SK-N-SH treated with all-trans-retinoic acid at 6 μM for 48 hours (cell line): ENCODE measurements at regions not wholly inside any gene's neighbourhood (a gene's known extent, or its start where the extent isn't known, plus 50 kb on each side); places are given as distances from the start of the nearest gene placed in this dataset.

Experiments
- ATAC-seq: fragments of 200-7000 bp; cut with Tn5 transposase; 3 replicates; pipeline ENCODE4 v1.9.1; 2020; ENCODE audit warnings: mild to moderate bottlenecking, moderate library complexity
- ARNTL ChIP-seq: fragments of 450-650 bp; formaldehyde crosslinking; IDR thresholded peaks from 2 replicates; pipeline ENCODE4 v1.5.0; 2020; ENCODE audit warnings: low read depth, mild to moderate bottlenecking, moderate library complexity, borderline replicate concordance
- BACH2 ChIP-seq: fragments of 250-450 bp; sonication (Bioruptor Pico); IDR thresholded peaks from 2 replicates; pipeline ENCODE4 v1.9.0; 2021; ENCODE audit warnings: mild to moderate bottlenecking, borderline replicate concordance
- CREB5 ChIP-seq: fragments of 250-450 bp; sonication (Bioruptor Pico); IDR thresholded peaks from 2 replicates; pipeline ENCODE4 v1.5.1; 2020; ENCODE audit warnings: low read depth, mild to moderate bottlenecking, moderate library complexity
- CSDC2 ChIP-seq: fragments of 250-450 bp; sonication (Bioruptor Pico); IDR thresholded peaks from 2 replicates; pipeline ENCODE4 v1.5.0; 2020; ENCODE audit warnings: mild to moderate bottlenecking, moderate library complexity
- CSRNP3 ChIP-seq: fragments of 250-450 bp; sonication (Bioruptor Pico); IDR thresholded peaks from 2 replicates; pipeline ENCODE4 v1.5.1; 2021; ENCODE audit warnings: mild to moderate bottlenecking, moderate library complexity
- ESRRG ChIP-seq: fragments of 250-450 bp; sonication (Bioruptor Pico); IDR thresholded peaks from 2 replicates; pipeline ENCODE4 v1.6.1; 2021; ENCODE audit warnings: mild to moderate bottlenecking
- ISL1 ChIP-seq: fragments of 250-450 bp; sonication (Bioruptor Pico); IDR thresholded peaks from 2 replicates; pipeline ENCODE4 v2.1.2; 2022; ENCODE audit warnings: mild to moderate bottlenecking, moderate library complexity
- OSR1 ChIP-seq: fragments of 250-450 bp; sonication (Bioruptor Pico); IDR thresholded peaks from 2 replicates; pipeline ENCODE4 v1.8.0; 2022; ENCODE audit warnings: moderate library complexity, mild to moderate bottlenecking, inconsistent platforms
- POU6F1 ChIP-seq: fragments of 250-450 bp; sonication (Bioruptor Pico); IDR thresholded peaks from 2 replicates; pipeline ENCODE4 v1.8.0; 2021; ENCODE audit warnings: low read depth, mild to moderate bottlenecking, moderate library complexity, borderline replicate concordance
- PPARA ChIP-seq: fragments of 250-450 bp; sonication (Bioruptor Pico); IDR thresholded peaks from 2 replicates; pipeline ENCODE4 v1.5.0; 2020; ENCODE audit warnings: mild to moderate bottlenecking, borderline replicate concordance
- RARB ChIP-seq: fragments of 250-450 bp; sonication (Bioruptor Pico); IDR thresholded peaks from 2 replicates; pipeline ENCODE4 v1.8.0; 2021; ENCODE audit warnings: mild to moderate bottlenecking, moderate library complexity
- SNAI2 ChIP-seq: fragments of 250-450 bp; sonication (Bioruptor Pico); IDR thresholded peaks from 2 replicates; pipeline ENCODE4 v1.5.0; 2020; ENCODE audit warnings: mild to moderate bottlenecking, moderate library complexity
- TOX ChIP-seq: fragments of 250-450 bp; sonication (Bioruptor Pico); IDR thresholded peaks from 2 replicates; pipeline ENCODE4 v1.8.0; 2021; ENCODE audit warnings: mild to moderate bottlenecking, moderate library complexity, borderline replicate concordance
- TSHZ2 ChIP-seq: fragments of 250-450 bp; sonication (Bioruptor Pico); IDR thresholded peaks from 2 replicates; pipeline ENCODE4 v1.5.0; 2020; ENCODE audit warnings: mild to moderate bottlenecking, moderate library complexity
- ZC3H10 ChIP-seq: fragments of 250-450 bp; sonication (Bioruptor Pico); IDR thresholded peaks from 2 replicates; pipeline ENCODE4 v1.5.1; 2021; ENCODE audit warnings: mild to moderate bottlenecking, moderate library complexity
- ZFP3 ChIP-seq: fragments of 250-450 bp; sonication (Bioruptor Pico); IDR thresholded peaks from 2 replicates; pipeline ENCODE4 v1.5.0; 2020; ENCODE audit warnings: mild to moderate bottlenecking, moderate library complexity
- ZFP30 ChIP-seq: fragments of 450-650 bp; formaldehyde crosslinking; IDR thresholded peaks from 2 replicates; pipeline ENCODE4 v1.5.0; 2022; ENCODE audit warnings: mild to moderate bottlenecking, moderate library complexity
- ZNF565 ChIP-seq: fragments of 450-650 bp; formaldehyde crosslinking; conservative IDR thresholded peaks from 2 replicates; pipeline ENCODE4 v1.5.0; 2020; ENCODE audit warnings: low read depth, mild to moderate bottlenecking, moderate library complexity
- ZNF8 ChIP-seq: fragments of 450-650 bp; formaldehyde crosslinking; IDR thresholded peaks from 2 replicates; pipeline ENCODE4 v1.5.0; 2020; ENCODE audit warnings: mild to moderate bottlenecking, moderate library complexity
- TF ChIP-seq, protein P1 (sequence below): fragments of 250-450 bp; sonication (Bioruptor Pico); IDR thresholded peaks from 2 replicates; pipeline ENCODE4 v1.8.0; 2020; ENCODE audit warnings: mild to moderate bottlenecking, moderate library complexity, borderline replicate concordance

DNA sequence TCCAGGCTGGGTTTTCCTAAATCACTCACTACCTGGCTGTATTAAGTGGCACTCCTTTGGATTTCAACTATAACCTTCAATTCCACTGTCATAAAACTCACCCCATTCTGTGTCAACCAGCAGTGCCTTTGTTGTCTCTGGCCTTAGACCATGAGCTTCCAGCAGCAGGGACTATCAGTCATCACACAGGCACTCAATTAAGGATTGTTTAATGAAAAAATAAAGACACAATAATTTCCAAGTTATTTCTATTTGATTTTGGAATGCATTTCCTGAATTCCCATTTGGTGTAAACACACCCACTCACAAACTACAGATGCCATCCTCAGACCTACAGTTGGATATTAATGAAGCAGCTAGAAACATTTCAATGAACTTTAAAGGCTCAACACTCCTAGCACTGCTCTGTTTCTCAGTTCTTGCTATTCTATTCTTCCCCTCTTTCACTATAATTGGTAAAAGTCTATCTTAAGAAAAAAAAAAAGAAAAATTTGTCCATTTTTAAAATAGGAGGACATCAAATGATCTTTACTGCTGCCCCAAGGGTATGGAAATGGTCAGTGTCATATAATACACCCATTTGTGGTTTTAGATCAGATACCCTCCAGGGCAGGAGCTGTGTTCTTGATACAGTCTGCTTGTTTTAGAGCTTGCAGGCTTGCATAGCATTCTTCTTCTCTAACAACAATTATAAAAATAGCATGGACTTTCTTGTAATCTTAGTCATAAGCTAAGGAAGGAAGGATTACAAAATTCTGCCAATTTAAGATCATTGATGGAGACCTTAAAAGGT lies 156.4 kb downstream of the PTGER3 start:
- ATAC-seq, result no peak

GRCh38 chr1:70892140-70892539 lies 155.5 kb downstream of the PTGER3 start:
- no peak for ATAC-seq
- TF ChIP-seq ISL1 (CRISPR knock-in tag) (no peak), TOX (no peak), ESRRG (CRISPR knock-in tag) (no peak), RARB (CRISPR knock-in tag) (no peak), ZNF565 (CRISPR knock-in tag) (no peak), CSRNP3 (CRISPR knock-in tag) (no peak), ZFP3 (CRISPR knock-in tag) (no peak), POU6F1 (CRISPR knock-in tag) (no peak)

More for the DNA sequence above, 156.4 kb downstream of the PTGER3 start:
- TF ChIP-seq PPARA (CRISPR knock-in tag) (no peak), OSR1 (no peak), ZFP3 (CRISPR knock-in tag) (no peak), ZNF565 (CRISPR knock-in tag) (no peak), CSDC2 (no peak), POU6F1 (CRISPR knock-in tag) (no peak), TSHZ2 (CRISPR knock-in tag) (no peak), TOX (no peak), ZFP30 (CRISPR knock-in tag) (no peak), ESRRG (CRISPR knock-in tag) (no peak), CREB5 (CRISPR knock-in tag) (no peak), ZNF8 (CRISPR knock-in tag) (no peak), BACH2 (CRISPR knock-in tag) (no peak), ZC3H10 (no peak), SNAI2 (CRISPR knock-in tag) (no peak), CSRNP3 (CRISPR knock-in tag) (no peak), ARNTL (CRISPR knock-in tag) (no peak), ISL1 (CRISPR knock-in tag) (no peak)
- TF ChIP-seq, protein P1, sequence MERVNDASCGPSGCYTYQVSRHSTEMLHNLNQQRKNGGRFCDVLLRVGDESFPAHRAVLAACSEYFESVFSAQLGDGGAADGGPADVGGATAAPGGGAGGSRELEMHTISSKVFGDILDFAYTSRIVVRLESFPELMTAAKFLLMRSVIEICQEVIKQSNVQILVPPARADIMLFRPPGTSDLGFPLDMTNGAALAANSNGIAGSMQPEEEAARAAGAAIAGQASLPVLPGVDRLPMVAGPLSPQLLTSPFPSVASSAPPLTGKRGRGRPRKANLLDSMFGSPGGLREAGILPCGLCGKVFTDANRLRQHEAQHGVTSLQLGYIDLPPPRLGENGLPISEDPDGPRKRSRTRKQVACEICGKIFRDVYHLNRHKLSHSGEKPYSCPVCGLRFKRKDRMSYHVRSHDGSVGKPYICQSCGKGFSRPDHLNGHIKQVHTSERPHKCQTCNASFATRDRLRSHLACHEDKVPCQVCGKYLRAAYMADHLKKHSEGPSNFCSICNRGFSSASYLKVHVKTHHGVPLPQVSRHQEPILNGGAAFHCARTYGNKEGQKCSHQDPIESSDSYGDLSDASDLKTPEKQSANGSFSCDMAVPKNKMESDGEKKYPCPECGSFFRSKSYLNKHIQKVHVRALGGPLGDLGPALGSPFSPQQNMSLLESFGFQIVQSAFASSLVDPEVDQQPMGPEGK (CRISPR knock-in tag), result no peak
- TF ChIP-seq, all 23 proteins: peak for 0
